Bronchial epithelial cell (primary cell): ENCODE measurements at regions not wholly inside any gene's neighbourhood (a gene's known extent, or its start where the extent isn't known, plus 50 kb on each side); places are given as distances from the start of the nearest gene placed in this dataset.
"Not testable (repeated sequence)": the region's sequence is repeated elsewhere in the genome, so short reads cannot be mapped to it uniquely, and the experiment has no call there.

Experiments used
- DNase-seq: peaks from one replicate; pipeline ENCODE4 v3.0.0-alpha.2; 2010; ENCODE audit warnings: low read depth
- FAIRE-seq: peaks from 2 replicates; lab custom pipeline; 2011; peaks lifted over from hg19 to GRCh38; lab: Jason Lieb, UNC
- H3K27me3 ChIP-seq: 2 replicates; pipeline ENCODE4 v1.5.1; 2011; ENCODE audit warnings: low read length; ENCODE audit not compliant: control insufficient read depth, insufficient read depth
- H3K36me3 ChIP-seq: 2 replicates; pipeline ENCODE4 v1.5.1; 2011; ENCODE audit warnings: low read length; ENCODE audit not compliant: control insufficient read depth, insufficient read depth
- H3K4me3 ChIP-seq: 2 replicates; pipeline ENCODE4 v1.5.1; 2011; ENCODE audit warnings: mild to moderate bottlenecking, low read depth, low read length, control low read depth
- TF ChIP-seq, protein P1 (sequence below): IDR thresholded peaks from 2 replicates; pipeline ENCODE4 v1.5.1; 2011; ENCODE audit warnings: mild to moderate bottlenecking, moderate library complexity, low read length, control low read depth, inconsistent platforms; ENCODE audit not compliant: insufficient read depth, severe bottlenecking

- FAIRE-seq, result no peak
Observed at GRCh38 chr4:111070390-111070789, 447.5 kb upstream of the PITX2 start.

GRCh38 chr4:111074523-111075114 lies 451.7 kb upstream of the PITX2 start:
- FAIRE-seq, result no peak
- TF ChIP-seq, protein P1, sequence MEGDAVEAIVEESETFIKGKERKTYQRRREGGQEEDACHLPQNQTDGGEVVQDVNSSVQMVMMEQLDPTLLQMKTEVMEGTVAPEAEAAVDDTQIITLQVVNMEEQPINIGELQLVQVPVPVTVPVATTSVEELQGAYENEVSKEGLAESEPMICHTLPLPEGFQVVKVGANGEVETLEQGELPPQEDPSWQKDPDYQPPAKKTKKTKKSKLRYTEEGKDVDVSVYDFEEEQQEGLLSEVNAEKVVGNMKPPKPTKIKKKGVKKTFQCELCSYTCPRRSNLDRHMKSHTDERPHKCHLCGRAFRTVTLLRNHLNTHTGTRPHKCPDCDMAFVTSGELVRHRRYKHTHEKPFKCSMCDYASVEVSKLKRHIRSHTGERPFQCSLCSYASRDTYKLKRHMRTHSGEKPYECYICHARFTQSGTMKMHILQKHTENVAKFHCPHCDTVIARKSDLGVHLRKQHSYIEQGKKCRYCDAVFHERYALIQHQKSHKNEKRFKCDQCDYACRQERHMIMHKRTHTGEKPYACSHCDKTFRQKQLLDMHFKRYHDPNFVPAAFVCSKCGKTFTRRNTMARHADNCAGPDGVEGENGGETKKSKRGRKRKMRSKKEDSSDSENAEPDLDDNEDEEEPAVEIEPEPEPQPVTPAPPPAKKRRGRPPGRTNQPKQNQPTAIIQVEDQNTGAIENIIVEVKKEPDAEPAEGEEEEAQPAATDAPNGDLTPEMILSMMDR, result no peak
- no peak for DNase-seq
- H3K27me3 ChIP-seq, result no peaks in the 10 kb centered on the region
- H3K4me3 ChIP-seq, result no peak overlapping the region
- H3K36me3 ChIP-seq, result no peaks in the 10 kb centered on the region

More at GRCh38 chr4:111070390-111070789, 447.5 kb upstream of the PITX2 start:
- no peaks in the 10 kb centered on the region for H3K27me3 ChIP-seq
- no peak overlapping the region for H3K4me3 ChIP-seq
- H3K36me3 ChIP-seq, result no peaks in the 10 kb centered on the region
- no peak for DNase-seq
- TF ChIP-seq, protein P1, result no peak

DNA sequence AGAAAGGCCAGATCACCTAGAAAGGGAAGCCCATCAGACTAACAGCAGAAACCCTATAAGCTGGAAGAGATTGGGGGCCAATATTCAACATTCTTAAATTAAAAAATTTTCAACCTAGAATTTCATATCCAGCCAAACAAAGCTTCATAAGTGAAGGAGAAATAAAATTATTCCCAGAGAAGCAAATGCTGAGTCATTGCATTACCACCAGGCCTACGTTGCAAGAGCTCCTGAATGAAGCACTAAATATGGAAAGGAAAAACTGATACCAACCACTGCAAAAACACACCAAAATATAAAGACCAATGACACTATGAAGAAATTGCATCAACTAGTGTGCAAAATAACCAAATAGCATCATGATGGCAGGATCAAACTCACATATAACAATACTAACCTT lies 453.4 kb upstream of the PITX2 start:
- H3K36me3 ChIP-seq, H3K27me3 ChIP-seq, H3K4me3 ChIP-seq, DNase-seq, FAIRE-seq: not testable (repeated sequence)

DNA sequence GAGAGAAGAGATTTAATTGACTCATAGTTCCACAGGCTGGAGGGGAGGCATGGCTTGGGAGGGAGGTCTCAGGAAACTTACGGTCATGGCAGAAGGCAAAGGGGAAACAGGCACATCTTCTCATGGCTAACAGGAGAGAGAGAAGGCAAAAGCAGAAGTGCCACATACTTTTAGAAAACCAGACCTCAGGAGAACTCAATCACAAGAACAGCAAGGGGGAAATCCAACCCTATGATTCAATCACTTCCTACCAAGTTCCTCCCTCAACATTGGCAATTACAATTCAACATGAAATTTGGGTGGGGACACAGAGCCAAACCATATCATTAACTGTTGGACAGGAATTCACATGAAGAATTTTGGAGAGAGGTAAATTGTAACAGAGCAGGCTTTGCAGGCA lies 485.3 kb upstream of the PITX2 start:
- Histone ChIP-seq H3K4me3 (no peak overlapping the region), H3K36me3 (no peaks in the 10 kb centered on the region), H3K27me3 (no peaks in the 10 kb centered on the region)
- FAIRE-seq, result peak; percentile 43
- TF ChIP-seq, protein P1, result no peak
- no peak for DNase-seq

GRCh38 chr4:111113591-111113990 lies 490.7 kb upstream of the PITX2 start:
- no peaks in the 10 kb centered on the region for H3K27me3 ChIP-seq
- no peaks in the 10 kb centered on the region for H3K36me3 ChIP-seq
- DNase-seq (no peak), FAIRE-seq (no peak)
- TF ChIP-seq, protein P1, result no peak
- no peak overlapping the region for H3K4me3 ChIP-seq

DNA sequence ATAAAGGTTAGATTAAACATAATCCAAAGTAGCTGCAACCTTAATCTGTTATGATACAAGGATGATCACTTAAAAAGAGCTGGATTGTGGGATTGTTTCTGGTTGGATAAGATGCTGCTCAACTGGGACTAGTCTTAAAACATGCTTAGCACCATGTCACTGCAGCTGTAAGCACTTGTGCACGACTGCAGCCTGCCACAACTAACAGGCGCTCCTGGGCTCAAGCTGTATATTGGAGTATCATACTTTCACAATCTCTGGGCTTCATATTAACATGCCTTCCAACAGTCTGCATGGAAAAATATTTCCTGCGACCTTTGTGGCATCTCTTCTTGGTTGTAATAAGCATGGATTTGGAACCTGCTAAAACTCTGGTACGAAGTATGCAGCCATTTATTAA lies 493.0 kb upstream of the PITX2 start:
- Histone ChIP-seq H3K36me3 (no peaks in the 10 kb centered on the region), H3K4me3 (no peak overlapping the region), H3K27me3 (no peaks in the 10 kb centered on the region)
- FAIRE-seq, result peak; percentile 23
- DNase-seq, result no peak
- TF ChIP-seq, protein P1, result no peak
